ENCODE measurements at regions not wholly inside any gene's neighbourhood (a gene's known extent, or its start where the extent isn't known, plus 50 kb on each side); places are given as distances from the start of the nearest gene placed in this dataset.

- WGBS = 71% methylated on average over 3 of the region's 3 CpGs
- no peaks in the 10 kb centered on the region for H3K9me3 ChIP-seq
- H3K27me3 ChIP-seq = no peaks in the 10 kb centered on the region
- DNase-seq (ENCODE audit: low spot score in 2 of 2) = no peak
- H3K27ac ChIP-seq = no peak overlapping the region
- H3K4me1 ChIP-seq = no peaks in the 10 kb centered on the region
- TF ChIP-seq CTCF (IDR thresholded peaks at IDR 0.05) = no peak
- TF ChIP-seq EP300 (IDR thresholded peaks at IDR 0.05) = no peak
- no peak for TF ChIP-seq POLR2AphosphoS5 (IDR thresholded peaks at IDR 0.05)
- no peak for TF ChIP-seq POLR2A (IDR thresholded peaks at IDR 0.05)
- no peaks in the 10 kb centered on the region for H3K36me3 ChIP-seq
- no peak overlapping the region for H3K4me3 ChIP-seq
Measured at GRCh38 chr9:10697044-10697443, 84.2 kb upstream of the PTPRD start.

GRCh38 chr9:10700291-10700690 lies 87.5 kb upstream of the PTPRD start:
- H3K9me3 ChIP-seq = no peaks in the 10 kb centered on the region
- no peaks in the 10 kb centered on the region for H3K27me3 ChIP-seq
- H3K4me1 ChIP-seq = no peaks in the 10 kb centered on the region
- TF ChIP-seq CTCF (IDR thresholded peaks at IDR 0.05) = no peak
- no peak for TF ChIP-seq EP300 (IDR thresholded peaks at IDR 0.05)
- no peak for TF ChIP-seq POLR2AphosphoS5 (IDR thresholded peaks at IDR 0.05)
- no peak for TF ChIP-seq POLR2A (IDR thresholded peaks at IDR 0.05)
- H3K27ac ChIP-seq = no peak overlapping the region
- H3K36me3 ChIP-seq = no peaks in the 10 kb centered on the region
- no peak overlapping the region for H3K4me3 ChIP-seq
- DNase-seq (ENCODE audit: low spot score in 2 of 2) = no peak

GRCh38 chr9:10700915-10701314 lies 88.1 kb upstream of the PTPRD start:
- H3K9me3 ChIP-seq = no peaks in the 10 kb centered on the region
- no peak overlapping the region for H3K27ac ChIP-seq
- no peaks in the 10 kb centered on the region for H3K27me3 ChIP-seq
- no peaks in the 10 kb centered on the region for H3K4me1 ChIP-seq
- 56% methylated on average over 3 of the region's 3 CpGs for WGBS
- no peaks in the 10 kb centered on the region for H3K36me3 ChIP-seq
- TF ChIP-seq CTCF (IDR thresholded peaks at IDR 0.05) = no peak
- no peak for TF ChIP-seq POLR2A (IDR thresholded peaks at IDR 0.05)
- TF ChIP-seq EP300 (IDR thresholded peaks at IDR 0.05) = no peak
- TF ChIP-seq POLR2AphosphoS5 (IDR thresholded peaks at IDR 0.05) = no peak
- no peak overlapping the region for H3K4me3 ChIP-seq
- DNase-seq (ENCODE audit: low spot score in 2 of 2) = no peak

DNA sequence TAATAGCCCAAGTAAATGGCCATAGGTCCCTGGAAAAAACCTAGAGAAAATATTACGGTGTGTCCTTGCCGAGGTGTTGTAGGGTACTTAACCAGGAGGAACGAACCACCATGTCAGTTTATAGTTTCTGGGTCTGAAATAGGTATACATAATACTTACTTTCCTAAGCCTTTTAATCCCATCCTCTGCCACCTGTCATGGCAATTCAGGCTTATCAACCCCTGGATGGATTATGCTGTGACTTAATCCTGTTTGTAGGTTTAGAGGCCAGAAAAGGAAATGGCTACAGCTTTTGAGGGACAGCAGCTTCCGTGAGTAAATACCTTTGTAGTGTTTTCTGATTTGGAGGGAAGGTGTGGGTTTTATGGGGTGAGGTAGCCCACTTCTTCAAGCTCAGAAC lies 89.1 kb upstream of the PTPRD start:
- DNase-seq (ENCODE audit: low spot score in 2 of 2) = no peak
- no peak for TF ChIP-seq EP300 (IDR thresholded peaks at IDR 0.05)
- no peak for TF ChIP-seq CTCF (IDR thresholded peaks at IDR 0.05)
- TF ChIP-seq POLR2AphosphoS5 (IDR thresholded peaks at IDR 0.05) = no peak
- TF ChIP-seq POLR2A (IDR thresholded peaks at IDR 0.05) = no peak
- Histone ChIP-seq H3K4me3 (no peak overlapping the region), H3K36me3 (no peaks in the 10 kb centered on the region), H3K4me1 (no peaks in the 10 kb centered on the region), H3K27ac (no peak overlapping the region), H3K27me3 (no peaks in the 10 kb centered on the region), H3K9me3 (no peaks in the 10 kb centered on the region)
- WGBS = 96% methylated on average over 4 of the region's 4 CpGs

DNA sequence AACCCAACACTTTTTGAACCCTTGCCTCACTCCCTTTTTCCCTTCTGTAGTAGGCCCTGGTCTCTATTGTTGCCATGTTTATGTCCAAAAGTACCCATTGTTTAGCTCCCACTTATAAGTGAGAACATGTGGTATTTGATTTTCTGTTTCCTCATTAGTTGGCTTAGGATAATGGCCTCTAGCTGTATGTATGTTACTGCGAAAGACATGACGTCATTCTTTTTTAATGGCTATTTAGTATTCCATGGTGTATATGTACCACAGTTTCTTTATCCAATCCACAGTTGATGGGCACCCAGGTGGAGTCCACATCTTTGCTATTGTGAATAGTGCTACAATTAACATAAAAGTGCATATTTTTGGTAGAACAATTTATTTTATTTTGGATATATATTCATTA lies 90.3 kb upstream of the PTPRD start:
- Histone ChIP-seq H3K9me3 (no peaks in the 10 kb centered on the region), H3K27ac (no peak overlapping the region), H3K4me1 (no peaks in the 10 kb centered on the region), H3K27me3 (no peaks in the 10 kb centered on the region), H3K36me3 (no peaks in the 10 kb centered on the region), H3K4me3 (no peak overlapping the region)
- WGBS = 87% methylated on average over 2 of the region's 2 CpGs
- TF ChIP-seq POLR2A (IDR thresholded peaks at IDR 0.05) = no peak
- no peak for TF ChIP-seq CTCF (IDR thresholded peaks at IDR 0.05)
- no peak for TF ChIP-seq POLR2AphosphoS5 (IDR thresholded peaks at IDR 0.05)
- TF ChIP-seq EP300 (IDR thresholded peaks at IDR 0.05) = no peak
- no peak for DNase-seq (ENCODE audit: low spot score in 2 of 2)

All from suprapubic skin (tissue), 4 donors.